GM12878 (cell line): ENCODE measurements at regions not wholly inside any gene's neighbourhood (a gene's known extent, or its start where the extent isn't known, plus 50 kb on each side); places are given as distances from the start of the nearest gene placed in this dataset.

Experiments
- ATAC-seq: fragments of 200-7000 bp; cut with Tn5 transposase; 3 replicates; pipeline ENCODE4 v1.9.1; 2020; ENCODE audit warnings: mild to moderate bottlenecking, moderate library complexity
- BruUV-seq: library from RNA; stranded (reverse); fragments of 400-500 nt; replicated peaks from 2 replicates; lab custom pipeline; 2021; lab: Mats Ljungman, UMichigan
- CTCF ChIA-PET: fragments of 300-600 bp; sonication (Branson Sonifier 250); formaldehyde crosslinking; extraction: SDS; loops from one replicate; lab custom pipeline; 2021; ENCODE audit warnings: inconsistent platforms; lab: Yijun Ruan, JAX
- POLR2A ChIA-PET: fragments of 350-600 bp; formaldehyde crosslinking; extraction: SDS; loops from one replicate; lab custom pipeline; 2021; ENCODE audit warnings: inconsistent platforms; lab: Charles Lee
- RAD21 ChIA-PET: fragments of 300-600 bp; sonication (Branson Sonifier 250); formaldehyde crosslinking; loops from one replicate; lab custom pipeline; 2023; ENCODE audit warnings: antibody characterized with exemption; ENCODE audit not compliant: unreplicated experiment; lab: Charles Lee
- SMC1A ChIA-PET: fragments of 300-600 bp; sonication (Branson Sonifier 250); formaldehyde crosslinking; loops from one replicate; lab custom pipeline; 2023; ENCODE audit not compliant: unreplicated experiment, uncharacterized antibody; lab: Charles Lee
- DNase-seq: peaks from one replicate; pipeline ENCODE4 v3.0.0-alpha.2; 2011; ENCODE audit warnings: low read depth, low spot score
- FAIRE-seq: peaks from 3 replicates; lab custom pipeline; 2011; peaks lifted over from hg19 to GRCh38; lab: Jason Lieb, UNC
- H2AFZ ChIP-seq: 2 replicates; pipeline ENCODE4 v1.6.0; 2011; ENCODE audit warnings: low read depth, low read length, control low read depth; ENCODE audit not compliant: control insufficient read depth
- H3K27ac ChIP-seq: 2 replicates; pipeline ENCODE4 v1.5.1; 2011; ENCODE audit warnings: control low read depth; ENCODE audit not compliant: control insufficient read depth, insufficient read depth
- H3K27me3 ChIP-seq, 2 experiments: replicated peaks in 1 of 2; 2 replicates each; pipeline versions ENCODE4 v1.6.0 to v1.6.1; 2011; ENCODE audit warnings: low read length in 1 of 2; ENCODE audit not compliant: control insufficient read depth in 2 of 2, insufficient read depth in 2 of 2
- H3K36me3 ChIP-seq, 2 experiments: 2 replicates each; pipeline ENCODE4 v1.5.1; 2011; ENCODE audit warnings: low read length in 1 of 2; ENCODE audit not compliant: control insufficient read depth in 2 of 2, insufficient read depth in 2 of 2
- H3K4me1 ChIP-seq: 2 replicates; pipeline ENCODE4 v1.6.1; 2011; ENCODE audit warnings: mild to moderate bottlenecking, low read length, moderate library complexity, mixed read lengths; ENCODE audit not compliant: control insufficient read depth, insufficient read depth
- H3K4me2 ChIP-seq: 2 replicates; pipeline ENCODE4 v1.6.0; 2011; ENCODE audit warnings: control low read depth; ENCODE audit not compliant: control insufficient read depth, insufficient read depth
- H3K4me3 ChIP-seq: fragments of 200-600 bp; sonication (generic); 2 replicates; pipeline ENCODE4 v1.5.1; 2016
- H3K79me2 ChIP-seq: 2 replicates; pipeline ENCODE4 v1.6.0; 2011; ENCODE audit warnings: low read length; ENCODE audit not compliant: control insufficient read depth, insufficient read depth
- H3K9ac ChIP-seq: 2 replicates; pipeline ENCODE4 v1.8.0; 2011; ENCODE audit warnings: low read length, control low read depth, mixed read lengths; ENCODE audit not compliant: control insufficient read depth, insufficient read depth
- H3K9me3 ChIP-seq: replicated peaks from 3 replicates; pipeline ENCODE4 v1.5.1; 2011; ENCODE audit warnings: mild to moderate bottlenecking, low read length; ENCODE audit not compliant: control insufficient read depth, insufficient read depth
- H4K20me1 ChIP-seq: 2 replicates; pipeline ENCODE4 v1.6.0; 2011; ENCODE audit not compliant: control insufficient read depth, insufficient read depth
- BMI1 ChIP-seq: fragments of 450-650 bp; IDR thresholded peaks from 2 replicates; pipeline ENCODE4 v1.6.1; 2016; ENCODE audit warnings: mild to moderate bottlenecking, moderate library complexity, borderline replicate concordance
- CTCF ChIP-seq, 3 experiments: IDR thresholded peaks in 2 of 3; conservative IDR thresholded peaks in 1 of 3; 2 replicates each; pipeline ENCODE4 v1.5.1; 2011; ENCODE audit warnings: low read depth in 3 of 3, low read length in 3 of 3, mild to moderate bottlenecking in 3 of 3, control low read depth in 2 of 3, moderate library complexity in 2 of 3, inconsistent platforms in 1 of 3, mixed read lengths in 1 of 3; ENCODE audit not compliant: control insufficient read depth in 2 of 3, insufficient read depth in 1 of 3; ENCODE audit errors: extremely low read depth in 1 of 3
- CUX1 ChIP-seq: IDR thresholded peaks from 2 replicates; pipeline ENCODE4 v1.6.1; 2012; ENCODE audit warnings: improper control_type of control experiment, low read depth, low read length; ENCODE audit not compliant: insufficient replicate concordance
- PAX8 ChIP-seq: fragments of 450-650 bp; IDR thresholded peaks from 2 replicates; pipeline ENCODE4 v1.6.1; 2017; ENCODE audit warnings: mild to moderate bottlenecking, moderate library complexity
- RELB ChIP-seq: fragments of 450-650 bp; IDR thresholded peaks from 2 replicates; pipeline ENCODE4 v1.6.1; 2017; ENCODE audit warnings: low read depth, mild to moderate bottlenecking, moderate library complexity
- SIX5 ChIP-seq: IDR thresholded peaks from 2 replicates; pipeline ENCODE4 v1.6.1; 2011; ENCODE audit warnings: mild to moderate bottlenecking, low read depth, low read length, moderate library complexity; ENCODE audit not compliant: severe bottlenecking
- USF1 ChIP-seq: IDR thresholded peaks from 2 replicates; pipeline ENCODE4 v1.6.1; 2011; ENCODE audit warnings: borderline replicate concordance, low read depth, mild to moderate bottlenecking, moderate library complexity, mixed read lengths, low read length; ENCODE audit not compliant: insufficient read depth; ENCODE audit errors: extremely low read length
- WGBS: methylation state at CpG from one replicate; pipeline ENCODE4 v1.1.6; 2016; ENCODE audit warnings: low lambda C conversion rate; ENCODE audit not compliant: insufficient replicate concordance, insufficient coverage; ENCODE audit errors: missing lambda C conversion rate; 5-methylcytosine and 5-hydroxymethylcytosine counted together
- in situ Hi-C: fragments of 300-500 bp; cut with MboI; formaldehyde crosslinking; loops from 9 replicates; pipeline ENCODE4 v1.14.3; 2018; ENCODE audit warnings: mixed read lengths
- intact Hi-C: fragments of 100-400 bp; cut with micrococcal nuclease; formaldehyde crosslinking; loops from one replicate; pipeline ENCODE4 v1.14.2; 2022; ENCODE audit not compliant: unreplicated experiment

- no peak for TF ChIP-seq CUX1
- no peak for TF ChIP-seq PAX8
- no peak for TF ChIP-seq USF1
- TF ChIP-seq, all 136 proteins: peak for 0
These were observed 340.6 kb downstream of the SEC23A start (continued) for GRCh38 chr14:38762426-38762825.

GRCh38 chr14:38761033-38761432 lies 342.0 kb downstream of the SEC23A start:
- Histone ChIP-seq H3K27me3 (no peaks in the 10 kb centered on the region), H3K4me1 (no peaks in the 10 kb centered on the region), H3K4me3 (no peak overlapping the region), H4K20me1 (no peaks in the 10 kb centered on the region), H2AFZ (no peak overlapping the region), H3K27ac (no peak overlapping the region), H3K36me3 (no peaks in the 10 kb centered on the region), H3K79me2 (no peaks in the 10 kb centered on the region), H3K9me3 (no peaks in the 10 kb centered on the region), H3K9ac (no peak overlapping the region), H3K4me2 (no peak overlapping the region)
- BruUV-seq = no TSS peak
- ChIA-PET POLR2A (no interaction called here), SMC1A (no interaction called here), CTCF (no interaction called here), RAD21 (no interaction called here)
- WGBS = 0% methylated on average over 2 of the region's 2 CpGs
- in situ Hi-C loops = no loop called here
- ATAC-seq = no peak
- intact Hi-C loops = no loop called here
- no peak for DNase-seq
- FAIRE-seq = no peak
- TF ChIP-seq CTCF (IDR thresholded peaks at IDR 0.05 in 2 of 3, conservative IDR thresholded peaks at IDR 0.05 in 1 of 3; ENCODE audit: control insufficient read depth in 2 of 3, extremely low read depth in 1 of 3, insufficient read depth in 1 of 3, low read depth in 3 of 3, low read length in 3 of 3) = no peak
- TF ChIP-seq BMI1 = no peak
- no peak for TF ChIP-seq SIX5
- TF ChIP-seq RELB = no peak
